KG1 (cell line): ENCODE measurements at regions not wholly inside any gene's neighbourhood (a gene's known extent, or its start where the extent isn't known, plus 50 kb on each side); places are given as distances from the start of the nearest gene placed in this dataset.

Experiments used
- DNase-seq: peaks from one replicate; lab custom pipeline; 2025; lab: John Stamatoyannopoulos, UW

DNA sequence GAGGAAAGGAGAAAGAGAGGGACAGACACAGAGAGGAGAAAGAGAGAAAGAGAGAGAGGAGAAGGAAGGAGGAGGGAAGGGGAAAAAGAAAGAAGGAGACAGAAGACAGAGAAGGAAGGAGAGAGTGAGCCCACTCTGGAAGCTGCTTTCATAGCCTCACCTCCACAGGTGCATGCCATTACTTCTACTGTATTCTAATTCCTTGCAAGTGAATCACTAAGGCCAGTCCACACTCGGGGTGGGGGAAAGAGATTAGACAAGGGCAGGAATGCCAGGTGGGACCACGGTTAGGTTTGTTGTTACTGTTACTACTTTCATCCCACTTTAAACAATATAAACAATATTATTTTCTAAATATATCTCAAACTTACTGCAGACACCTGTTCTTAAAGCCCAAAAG is 684.5 kb upstream of the ARGLU1 start:
- DNase-seq, result no peak

DNA sequence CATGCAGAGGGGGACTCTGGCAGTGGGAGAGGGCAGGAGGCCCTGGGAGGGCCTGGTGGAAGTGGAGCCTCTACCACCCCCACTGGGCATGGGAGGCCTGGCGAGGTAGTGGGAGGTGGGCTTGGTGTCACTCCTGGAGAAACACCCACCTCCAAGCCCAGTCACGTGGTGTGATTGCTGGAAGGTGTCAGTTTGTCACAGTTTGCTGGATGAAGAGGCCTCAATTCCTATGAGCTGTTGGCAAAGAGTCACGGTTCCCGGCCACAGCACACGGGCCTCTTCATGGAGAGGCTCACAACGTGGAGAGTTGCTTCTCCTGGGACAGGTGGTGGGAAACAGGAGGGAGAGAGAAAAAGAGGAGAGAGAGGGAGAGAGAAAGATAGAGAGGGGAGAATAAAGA is 684.1 kb upstream of the ARGLU1 start:
- no peak for DNase-seq

DNA sequence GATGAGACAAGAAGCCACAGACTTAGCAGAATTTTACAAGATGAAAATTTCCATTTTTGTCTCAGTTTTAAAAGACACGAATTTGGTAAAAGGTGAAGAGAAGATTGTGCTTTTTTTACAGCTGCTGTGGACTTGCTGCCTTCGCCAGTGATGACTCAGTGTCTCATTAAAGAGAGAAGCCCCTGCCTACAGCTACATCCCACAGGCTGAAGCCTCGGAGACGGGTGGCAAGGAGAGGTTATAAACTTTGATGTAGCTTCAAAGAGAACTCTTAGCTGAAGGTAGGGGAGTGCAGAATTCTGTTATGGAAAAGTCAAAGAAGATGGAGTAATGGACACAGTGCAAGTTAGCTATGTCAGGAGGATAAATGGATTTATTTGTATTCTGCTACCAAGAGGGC is 683.4 kb upstream of the ARGLU1 start:
- DNase-seq, result no peak

DNA sequence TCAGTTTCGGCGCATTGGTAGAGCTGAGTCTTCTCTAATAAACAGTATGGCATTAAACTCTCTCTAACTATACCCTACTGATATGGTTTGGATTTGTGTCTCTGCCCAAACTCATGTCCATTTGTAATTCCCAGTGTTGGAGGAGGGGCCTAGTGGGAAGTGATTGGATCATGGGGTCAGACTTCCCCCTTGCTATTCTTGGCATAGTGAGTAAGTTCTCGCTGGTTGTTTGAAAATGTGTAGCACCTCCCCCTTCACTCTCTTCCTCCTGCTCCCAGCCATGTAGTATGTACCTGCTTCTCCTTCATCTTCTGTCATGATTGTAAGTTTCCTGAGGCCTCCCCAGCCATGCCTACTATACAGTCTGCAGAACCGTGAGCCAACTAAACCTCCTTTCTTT is 682.7 kb upstream of the ARGLU1 start:
- DNase-seq, result no peak

DNA sequence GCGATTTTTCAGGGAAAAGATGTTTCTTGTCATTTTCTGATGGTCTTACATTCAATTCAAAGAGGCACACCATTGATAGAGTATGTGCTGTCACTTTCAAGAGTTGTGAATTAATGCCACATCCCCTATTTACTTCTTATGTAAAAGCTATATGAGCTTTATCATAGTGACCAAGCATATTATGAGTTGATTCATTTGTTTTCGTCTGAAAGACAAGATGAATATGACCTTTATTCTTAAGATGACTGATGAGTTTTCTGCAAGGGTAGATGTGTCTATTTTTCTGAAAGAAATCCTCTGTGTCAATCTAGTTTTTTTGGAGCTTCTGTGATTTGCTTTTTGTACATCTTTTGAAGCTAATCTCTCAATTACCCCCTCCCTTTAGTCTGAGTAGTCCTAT is 676.3 kb upstream of the ARGLU1 start:
- no peak for DNase-seq

DNA sequence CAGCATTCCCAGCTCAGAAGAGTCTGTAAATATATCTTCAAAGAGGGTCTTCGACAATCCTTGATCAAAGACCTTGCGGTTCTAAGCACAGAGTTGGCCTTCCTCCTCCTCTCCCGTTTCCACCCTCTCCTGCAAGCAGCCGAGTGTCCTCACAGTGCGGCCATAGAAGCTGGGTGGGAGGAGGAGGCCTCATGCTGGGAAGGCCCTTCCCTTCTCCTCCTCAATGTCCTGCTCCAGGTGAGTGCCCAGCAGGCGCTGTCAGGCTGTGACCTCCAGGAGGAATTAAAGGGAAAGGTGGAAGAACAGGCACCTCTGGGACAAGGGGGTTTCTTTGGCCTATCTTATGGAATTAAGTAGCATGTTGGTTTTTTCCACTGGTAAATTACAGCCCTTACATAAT is 674.2 kb upstream of the ARGLU1 start:
- DNase-seq, result no peak

DNA sequence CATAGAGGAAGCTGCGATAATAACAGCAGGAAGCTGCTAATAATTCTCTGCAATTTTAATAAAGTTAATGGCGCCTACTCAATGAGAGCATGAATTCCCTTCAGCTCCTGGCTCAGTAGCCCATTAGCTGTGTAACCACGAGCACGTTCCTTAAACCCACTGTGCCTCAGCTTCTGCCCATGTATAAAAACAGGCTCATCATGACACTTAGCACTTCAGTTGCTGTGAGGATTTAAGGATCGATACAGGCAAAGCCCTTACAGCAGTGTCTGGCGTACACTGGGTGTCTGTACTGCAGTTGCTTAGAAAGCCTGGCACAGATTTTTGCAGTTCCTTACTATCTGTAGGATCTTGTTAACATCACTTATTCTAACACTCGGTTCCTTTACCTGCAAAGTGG is 673.4 kb upstream of the ARGLU1 start:
- DNase-seq, result no peak

DNA sequence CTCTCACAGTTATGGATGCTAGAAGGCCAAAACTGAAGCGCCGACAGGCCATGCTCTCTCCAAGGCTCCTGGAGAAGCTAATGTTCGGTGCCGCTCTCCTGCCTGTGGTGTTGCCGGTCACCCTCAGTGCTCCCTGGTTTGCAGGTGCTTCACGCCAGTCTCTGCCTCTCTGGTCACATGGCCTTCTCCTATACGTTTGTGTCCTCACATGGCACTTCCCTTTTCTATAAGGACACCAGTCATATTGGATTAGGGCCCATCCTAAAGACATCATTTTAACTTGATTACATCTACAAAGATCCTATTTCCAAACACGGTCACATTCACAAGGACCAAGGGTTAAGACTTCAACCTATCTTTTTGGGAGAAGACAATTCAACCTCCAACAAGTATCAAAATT is 671.3 kb upstream of the ARGLU1 start:
- no peak for DNase-seq

DNA sequence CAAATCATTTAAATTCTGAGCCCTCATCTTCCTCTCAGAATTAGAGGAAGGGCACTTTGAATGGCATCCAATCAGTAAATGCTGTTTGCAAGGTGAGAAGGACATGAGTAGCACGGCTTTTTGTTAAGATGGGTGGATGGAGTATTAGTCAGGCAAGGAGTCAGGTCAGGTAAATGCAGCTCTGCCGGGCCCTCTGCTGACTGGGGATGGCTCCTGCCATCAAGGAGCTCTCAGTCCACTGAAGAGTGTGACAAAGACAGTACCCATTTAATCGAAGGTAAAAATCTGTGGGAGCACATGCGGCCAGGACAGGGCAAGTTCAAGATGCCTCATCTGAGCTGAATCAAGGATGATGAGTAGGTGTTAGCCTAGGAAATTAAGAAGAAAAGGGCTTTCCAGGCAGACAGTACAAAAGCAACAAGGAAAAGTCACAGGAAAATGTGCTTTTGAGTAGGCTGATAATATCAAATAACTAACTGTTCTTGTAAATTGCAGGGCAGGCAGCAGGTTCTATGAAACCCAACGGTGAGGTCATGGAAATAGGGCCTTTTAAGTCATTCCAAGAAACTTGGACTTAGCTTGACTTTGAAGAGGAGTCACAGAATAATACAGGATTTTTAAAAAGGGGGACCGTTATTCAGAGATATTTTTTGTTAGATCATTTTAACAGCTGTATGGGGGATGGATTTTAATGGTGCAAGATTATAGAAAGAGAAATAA is 670.5 kb upstream of the ARGLU1 start:
- DNase-seq, result no peak

DNA sequence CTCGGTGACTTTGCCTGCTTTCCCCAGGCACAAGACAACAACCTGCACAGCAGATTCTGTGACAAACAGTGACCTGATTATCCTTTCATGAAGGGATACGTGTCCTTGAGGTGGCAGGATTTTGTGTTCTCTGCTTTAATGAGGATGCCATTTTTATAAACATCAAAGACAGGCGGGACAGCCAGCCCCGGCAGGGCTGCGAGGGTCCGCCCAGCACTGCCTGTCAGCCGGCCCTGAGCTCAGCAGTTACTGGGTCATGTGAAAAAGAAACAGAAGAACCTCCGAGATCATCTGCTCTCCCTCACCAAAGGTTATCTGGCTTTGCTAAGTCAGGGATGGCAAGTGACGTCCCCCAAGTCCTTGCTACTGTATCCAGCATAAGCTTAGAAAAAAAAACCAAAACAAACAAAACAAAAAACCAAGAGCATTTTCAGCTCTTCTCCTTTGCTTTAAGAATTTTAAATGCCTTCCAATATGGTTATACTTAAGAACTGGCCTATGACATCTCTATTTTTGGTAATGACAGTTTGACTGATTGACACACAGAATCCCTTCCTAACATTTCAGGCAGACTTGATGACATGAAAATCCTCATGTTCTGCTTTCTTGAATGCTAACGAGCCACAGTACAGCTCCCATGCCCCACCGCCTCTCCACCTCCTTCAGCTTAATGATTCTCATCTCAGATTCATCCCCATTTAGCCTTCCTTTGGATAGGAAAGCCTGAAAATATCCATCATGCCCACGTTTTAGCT is 666.6 kb upstream of the ARGLU1 start:
- no peak for DNase-seq

DNA sequence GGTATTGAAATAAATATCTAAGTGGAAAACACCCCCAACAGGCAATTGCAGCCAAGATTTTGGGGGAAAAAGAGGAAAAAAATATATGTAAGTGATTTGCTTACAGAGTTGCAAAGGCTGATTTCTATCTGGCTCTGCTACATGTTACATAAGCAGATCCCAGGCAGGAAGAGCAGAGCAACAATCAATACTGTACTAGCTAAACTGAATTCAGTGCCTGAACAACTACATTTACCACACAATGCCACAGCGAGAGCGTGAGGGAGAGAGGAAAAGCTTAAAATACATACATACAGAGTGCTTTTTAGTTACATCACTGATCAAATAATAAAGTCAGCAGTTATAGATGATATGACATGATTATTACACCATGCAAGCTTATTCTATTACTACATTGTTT is 665.6 kb upstream of the ARGLU1 start:
- DNase-seq, result no peak

DNA sequence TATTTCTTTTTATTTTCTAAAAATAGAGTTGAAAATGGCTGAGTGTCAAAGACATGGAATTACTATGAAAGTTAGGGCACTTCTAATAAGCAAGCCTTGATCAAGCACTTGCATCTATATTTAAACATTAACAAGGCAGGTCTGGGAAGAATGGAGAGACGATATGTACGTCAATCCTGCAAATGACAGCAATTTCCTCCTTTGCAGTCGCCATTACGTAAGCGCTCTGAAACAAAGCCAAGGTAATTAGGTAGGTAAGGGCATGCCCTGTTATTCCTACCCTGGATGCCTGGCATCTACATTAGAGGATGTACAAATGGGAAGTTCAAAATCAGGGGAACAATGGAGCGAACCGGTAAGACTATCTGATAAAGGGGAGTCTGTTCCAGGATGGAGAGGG is 664.0 kb upstream of the ARGLU1 start:
- no peak for DNase-seq

DNA sequence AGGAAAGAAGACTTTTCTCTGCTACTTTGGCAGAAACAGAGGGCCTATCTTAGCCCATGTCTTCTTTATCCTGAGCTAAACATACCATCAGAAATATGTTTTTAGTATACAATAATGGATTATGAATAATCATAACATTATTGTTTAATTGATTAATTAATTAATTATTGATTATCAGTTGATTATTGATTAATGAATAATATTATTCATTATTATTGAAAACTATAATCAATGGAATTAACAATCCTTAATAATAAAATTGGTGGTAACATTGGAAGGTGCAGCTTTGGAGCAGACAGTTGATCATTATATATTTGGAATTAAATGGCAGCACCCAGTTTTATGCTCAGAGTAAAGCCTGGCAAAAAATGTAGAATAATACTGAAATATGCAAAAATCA is 655.9 kb upstream of the ARGLU1 start:
- DNase-seq, result no peak

DNA sequence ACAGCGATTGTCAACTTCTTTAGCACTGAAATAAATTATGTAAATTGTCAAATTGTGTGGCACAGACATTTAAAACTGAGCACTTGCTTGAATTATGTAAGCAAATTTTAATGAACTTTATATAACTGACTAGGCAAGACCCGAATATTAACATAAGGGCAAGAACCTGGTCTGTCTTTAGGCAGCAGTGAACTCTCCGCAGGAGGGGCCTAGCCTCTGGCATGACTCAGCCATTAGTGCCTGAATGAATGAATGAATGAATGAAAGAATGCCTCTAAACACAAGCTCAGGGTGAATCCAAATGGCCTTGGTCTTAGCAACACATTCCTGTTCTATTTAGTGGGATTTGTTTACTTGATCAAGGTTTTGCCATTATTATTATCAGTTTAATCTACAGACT is 654.7 kb upstream of the ARGLU1 start:
- no peak for DNase-seq

DNA sequence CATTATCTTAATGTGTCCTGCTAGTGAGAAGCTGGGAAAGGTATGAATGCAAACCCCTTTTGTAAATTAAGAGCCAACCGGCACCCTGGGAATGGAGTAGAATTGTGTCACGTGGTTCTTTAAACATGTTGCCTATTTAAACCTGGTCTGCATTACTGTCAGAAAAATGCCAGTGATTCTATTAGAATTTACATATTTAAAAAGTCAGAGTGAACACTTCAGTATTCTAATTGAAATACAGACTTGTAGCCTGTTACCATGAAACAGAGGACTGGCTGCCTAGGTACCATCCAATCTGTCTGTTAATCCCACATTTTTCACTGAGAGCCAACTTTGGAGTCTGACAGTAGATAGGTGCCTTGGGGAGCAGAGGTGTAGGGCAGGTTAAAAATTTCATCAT is 652.3 kb upstream of the ARGLU1 start:
- no peak for DNase-seq

DNA sequence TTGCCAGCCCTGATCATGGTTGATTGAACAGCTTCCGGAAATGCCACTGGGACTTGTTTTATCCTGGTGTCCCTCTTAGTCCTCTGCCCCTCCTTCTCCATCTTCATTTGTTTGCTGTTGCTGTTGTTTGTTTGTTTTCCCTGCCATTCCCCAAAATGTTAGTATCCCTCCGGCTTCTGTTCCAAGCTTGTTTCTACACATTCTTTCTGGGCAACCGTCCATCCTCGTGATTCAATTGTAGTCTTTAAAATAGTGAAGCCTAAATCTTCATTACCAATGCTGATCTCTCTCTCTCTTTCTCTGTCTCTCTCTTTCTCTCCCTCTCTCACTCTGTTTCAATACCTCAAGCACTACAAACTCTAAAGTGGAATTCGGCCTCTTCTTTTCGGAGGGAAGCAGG is 649.3 kb upstream of the ARGLU1 start:
- no peak for DNase-seq

DNA sequence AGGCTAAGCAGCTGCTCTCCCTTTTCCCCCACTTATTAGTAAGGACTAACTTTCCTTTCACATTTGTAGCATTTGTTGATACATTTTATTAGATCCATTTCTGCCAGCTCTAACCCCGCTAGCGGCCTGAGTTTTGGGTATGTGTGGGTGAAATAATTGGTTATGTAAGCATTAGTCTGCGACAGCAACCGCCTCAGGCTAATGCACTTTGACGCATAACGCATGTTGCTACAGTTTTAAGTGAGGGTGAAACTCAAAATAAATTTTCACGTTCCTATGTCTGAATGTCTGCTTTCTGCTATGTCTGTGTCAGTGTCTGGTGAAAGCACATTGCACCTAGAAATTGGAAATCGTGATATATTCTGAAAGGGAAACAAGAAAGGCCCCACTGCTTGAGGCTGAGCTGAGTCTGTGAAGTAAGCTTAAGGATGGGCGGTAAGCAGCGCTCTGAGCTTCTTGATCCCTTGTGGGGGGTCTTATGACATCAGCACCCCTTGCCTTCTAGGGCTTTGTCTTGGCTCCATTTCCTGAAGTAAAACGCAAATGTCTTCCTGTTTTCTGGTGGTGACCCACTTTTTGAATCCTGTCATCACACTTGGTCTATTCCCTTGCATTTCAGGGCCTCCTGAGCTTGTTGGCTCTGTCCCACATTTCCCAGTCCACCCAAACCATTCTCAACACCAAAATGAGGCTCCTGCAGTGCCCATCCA is 648.3 kb upstream of the ARGLU1 start:
- DNase-seq, result no peak

DNA sequence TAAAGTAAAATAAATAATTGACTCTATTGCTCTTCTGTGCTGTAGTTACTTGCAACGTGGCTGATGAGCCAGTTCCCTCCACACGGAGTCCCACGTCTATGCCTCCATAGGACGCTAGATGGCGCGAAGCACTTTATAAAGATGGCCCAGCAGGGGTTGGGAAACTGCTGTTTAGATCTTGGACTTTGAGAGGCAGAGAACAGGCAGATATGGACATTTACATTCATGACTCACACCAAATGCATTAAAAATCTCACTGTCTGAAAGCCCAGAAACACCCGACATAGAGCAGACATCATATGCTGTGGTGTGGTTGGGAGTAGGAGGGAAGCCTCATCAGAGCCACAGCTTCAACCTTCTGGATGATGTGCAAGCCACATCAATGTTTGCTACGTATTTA is 643.1 kb upstream of the ARGLU1 start:
- DNase-seq, result peak; percentile 61

DNA sequence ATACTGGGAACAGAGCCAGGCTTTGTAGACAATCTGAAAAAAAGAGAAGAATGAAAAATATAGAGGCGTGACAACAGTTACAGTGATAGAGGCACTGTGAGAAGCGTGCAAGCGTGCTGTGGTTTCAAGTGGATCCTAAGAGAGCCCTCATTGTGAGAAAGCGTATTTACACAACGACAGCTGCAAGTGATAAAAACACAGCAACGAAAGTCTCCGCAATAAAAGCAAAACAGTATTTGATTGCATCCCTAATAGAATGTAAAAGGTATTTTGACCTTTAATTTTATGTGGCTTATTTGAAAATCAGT is 642.7 kb upstream of the ARGLU1 start:
- DNase-seq, result no peak

DNA sequence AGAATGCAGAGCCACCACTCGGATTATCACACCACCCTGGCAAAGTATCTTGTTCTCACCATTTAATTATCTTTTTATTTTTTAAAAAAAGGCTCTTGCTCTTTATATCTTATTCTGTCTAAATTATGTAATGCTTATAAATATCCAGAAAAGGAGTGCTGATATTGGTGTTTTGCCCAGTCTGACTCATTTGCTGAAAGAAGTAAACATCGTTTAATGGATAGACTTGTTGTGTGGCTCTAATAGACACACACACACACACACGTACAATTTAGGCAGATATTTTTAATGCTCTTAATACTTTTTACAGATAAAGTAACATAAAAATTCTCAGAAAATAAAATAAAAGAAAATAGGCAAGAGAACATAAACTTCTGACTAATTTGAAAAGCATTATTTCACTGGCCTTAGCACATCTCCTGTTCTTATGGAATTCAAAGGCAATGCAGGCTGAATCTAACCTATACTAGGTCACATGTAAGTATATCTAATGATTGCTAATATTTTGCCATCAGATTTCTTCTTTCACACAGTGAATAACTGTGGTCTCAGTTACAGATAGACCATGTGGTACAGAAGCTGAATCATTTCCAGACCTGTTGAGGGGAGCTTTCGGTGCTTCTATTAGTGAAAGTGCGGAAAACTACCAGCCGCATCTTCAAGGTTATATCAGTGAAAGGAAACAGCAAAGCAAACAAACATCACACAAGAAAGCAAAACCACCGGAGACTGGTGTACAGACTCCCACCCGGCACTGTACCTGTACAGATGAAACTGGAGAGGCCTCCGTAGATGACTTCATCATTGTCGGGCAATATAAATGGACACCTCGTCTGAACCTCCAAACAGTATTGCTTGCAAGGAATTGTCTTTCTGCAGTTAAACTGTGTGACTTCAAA is 642.1 kb upstream of the ARGLU1 start:
- DNase-seq, result no peak

DNA sequence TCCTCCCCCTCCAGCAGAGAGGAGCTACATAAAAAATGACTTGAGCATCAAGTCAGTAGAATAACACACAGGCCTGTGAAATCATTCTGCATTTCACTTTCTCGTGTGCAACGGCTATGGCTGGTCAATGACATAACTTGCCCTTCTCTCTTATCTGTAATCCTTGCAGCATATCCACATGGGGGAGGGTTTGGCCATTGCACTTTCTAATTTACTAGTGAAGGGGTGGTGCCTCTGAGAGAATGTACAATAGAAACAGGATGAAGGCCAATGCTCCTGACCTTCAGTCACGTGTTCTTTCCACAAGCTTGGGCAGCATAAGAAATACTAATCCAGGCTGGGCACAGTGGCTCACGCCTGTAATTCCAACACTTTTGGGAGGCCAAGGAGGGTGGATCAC is 641.0 kb upstream of the ARGLU1 start:
- DNase-seq, result no peak

DNA sequence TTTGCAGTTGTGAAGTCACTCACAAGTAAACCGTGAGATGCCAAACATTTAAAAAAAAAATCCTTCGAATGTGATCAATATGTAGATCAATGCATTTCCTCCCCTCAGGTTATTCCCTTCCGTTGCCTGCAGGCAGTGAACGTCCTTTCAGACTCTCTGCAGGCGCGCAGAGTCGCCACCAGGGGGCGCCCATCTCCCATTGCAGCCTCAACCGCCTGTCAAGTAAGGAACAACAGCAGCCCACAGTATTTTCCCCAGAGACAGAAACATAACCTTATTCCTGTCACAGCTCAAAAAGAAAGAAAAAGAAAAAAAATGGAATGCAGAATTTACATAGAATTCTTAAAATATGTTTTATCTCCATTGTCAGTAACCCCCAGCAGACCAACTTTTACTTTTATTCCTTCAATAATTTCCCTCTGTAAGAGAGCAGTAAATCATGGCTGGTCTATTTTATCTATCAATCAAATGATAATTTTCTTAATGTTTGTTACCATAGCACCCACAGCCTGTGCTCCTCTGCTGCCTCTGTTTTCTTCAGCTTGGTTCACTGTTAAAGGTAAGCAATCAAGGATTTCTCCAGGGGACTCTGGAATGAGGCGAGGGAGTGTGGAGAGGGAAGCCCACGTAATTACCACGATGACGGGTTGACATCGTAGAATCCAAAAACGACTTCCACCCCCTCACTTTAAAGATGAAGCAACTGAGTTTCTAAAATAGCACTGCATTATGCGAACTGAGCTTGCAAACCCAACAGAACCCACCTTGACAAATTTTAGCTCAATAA is 637.6 kb upstream of the ARGLU1 start:
- peak; percentile 23 for DNase-seq
